Prostate gland (tissue), 2 donors: ENCODE measurements at regions not wholly inside any gene's neighbourhood (a gene's known extent, or its start where the extent isn't known, plus 50 kb on each side); places are given as distances from the start of the nearest gene placed in this dataset.

Source experiments
- POLR2A ChIP-seq: fragments of 450-650 bp; IDR thresholded peaks from one replicate; pipeline ENCODE4 v1.6.1; 2016; ENCODE audit warnings: antibody characterized with exemption, mild to moderate bottlenecking
- POLR2AphosphoS5 ChIP-seq: sonication (generic); formaldehyde crosslinking; IDR thresholded peaks from one replicate; pipeline ENCODE4 v1.6.1; 2017; ENCODE audit warnings: antibody characterized with exemption
- TF ChIP-seq, protein P1 (sequence below), 4 experiments: fragments of 200-600 bp in 2 of 4; fragments of 450-650 bp in 2 of 4; sonication (generic) in 2 of 4; IDR thresholded peaks; 1 replicate in 3 of 4; 2 replicates in 1 of 4; pipeline ENCODE4 v1.5.1; 2016 to 2019; ENCODE audit warnings: antibody characterized with exemption in 4 of 4, mild to moderate bottlenecking in 2 of 4, moderate library complexity in 2 of 4

DNA sequence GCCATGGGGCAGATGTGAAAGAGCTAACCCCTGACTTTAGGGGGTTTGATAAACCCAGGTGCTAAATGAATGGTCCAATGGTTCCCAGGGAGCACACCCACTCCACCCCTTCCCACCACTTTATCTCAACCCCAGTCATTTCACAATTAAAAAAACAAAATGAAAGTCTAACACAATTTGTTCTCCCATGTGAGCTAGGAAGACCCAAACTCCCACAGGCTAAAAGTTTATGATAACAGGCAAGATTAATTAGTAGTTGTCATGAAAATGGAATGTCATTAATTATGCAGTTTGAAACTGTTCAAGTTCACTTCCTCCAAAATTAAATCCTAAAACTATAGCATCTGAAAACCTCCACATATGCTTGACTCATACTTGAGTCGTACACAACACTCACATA, 63.3 kb upstream of the TPM1 start:
- TF ChIP-seq, protein P1, sequence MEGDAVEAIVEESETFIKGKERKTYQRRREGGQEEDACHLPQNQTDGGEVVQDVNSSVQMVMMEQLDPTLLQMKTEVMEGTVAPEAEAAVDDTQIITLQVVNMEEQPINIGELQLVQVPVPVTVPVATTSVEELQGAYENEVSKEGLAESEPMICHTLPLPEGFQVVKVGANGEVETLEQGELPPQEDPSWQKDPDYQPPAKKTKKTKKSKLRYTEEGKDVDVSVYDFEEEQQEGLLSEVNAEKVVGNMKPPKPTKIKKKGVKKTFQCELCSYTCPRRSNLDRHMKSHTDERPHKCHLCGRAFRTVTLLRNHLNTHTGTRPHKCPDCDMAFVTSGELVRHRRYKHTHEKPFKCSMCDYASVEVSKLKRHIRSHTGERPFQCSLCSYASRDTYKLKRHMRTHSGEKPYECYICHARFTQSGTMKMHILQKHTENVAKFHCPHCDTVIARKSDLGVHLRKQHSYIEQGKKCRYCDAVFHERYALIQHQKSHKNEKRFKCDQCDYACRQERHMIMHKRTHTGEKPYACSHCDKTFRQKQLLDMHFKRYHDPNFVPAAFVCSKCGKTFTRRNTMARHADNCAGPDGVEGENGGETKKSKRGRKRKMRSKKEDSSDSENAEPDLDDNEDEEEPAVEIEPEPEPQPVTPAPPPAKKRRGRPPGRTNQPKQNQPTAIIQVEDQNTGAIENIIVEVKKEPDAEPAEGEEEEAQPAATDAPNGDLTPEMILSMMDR (IDR thresholded peaks at IDR 0.05), result no peak
- TF ChIP-seq POLR2A, result no peak
- no peak for TF ChIP-seq POLR2AphosphoS5
